Common myeloid progenitor, CD34-positive (primary cell): ENCODE measurements at regions not wholly inside any gene's neighbourhood (a gene's known extent, or its start where the extent isn't known, plus 50 kb on each side); places are given as distances from the start of the nearest gene placed in this dataset.

Source experiments
- CTCF ChIA-PET: fragments of 350-600 bp; sonication (Branson Sonifier 250); formaldehyde crosslinking; loops from one replicate; lab custom pipeline; 2021; ENCODE audit warnings: antibody characterized with exemption; lab: Charles Lee
- POLR2A ChIA-PET: fragments of 350-600 bp; sonication (Branson Sonifier 250); formaldehyde crosslinking; loops from one replicate; lab custom pipeline; 2021; ENCODE audit warnings: antibody characterized with exemption; lab: Charles Lee
- DNase-seq, 3 donors: peaks; one replicate each; pipeline versions ENCODE4 v3.0.0 to v3.0.0-alpha.2; 2013
- H3K27ac ChIP-seq, 2 experiments: 1 replicate in 1 of 2; 2 replicates in 1 of 2; pipeline ENCODE4 v1.7.0; 2013; ENCODE audit warnings: inconsistent platforms in 2 of 2, low read length in 2 of 2, mild to moderate bottlenecking in 2 of 2, low read depth in 1 of 2, moderate library complexity in 1 of 2; ENCODE audit not compliant: severe bottlenecking in 2 of 2, insufficient read depth in 1 of 2, poor library complexity in 1 of 2
- H3K27me3 ChIP-seq, 5 experiments: replicated peaks in 2 of 5; 1 replicate in 3 of 5; 2 replicates in 2 of 5; pipeline versions ENCODE4 v1.6.1 to v1.7.0; 2013; ENCODE audit warnings: low read length in 4 of 5, mild to moderate bottlenecking in 2 of 5, moderate library complexity in 2 of 5, inconsistent platforms in 1 of 5; ENCODE audit not compliant: insufficient read depth in 5 of 5, control insufficient read depth in 4 of 5
- H3K36me3 ChIP-seq, 4 experiments: 1 replicate in 2 of 4; 2 replicates in 2 of 4; pipeline versions ENCODE4 v1.6.1 to v1.7.0; 2013; ENCODE audit warnings: low read length in 3 of 4, control low read depth in 1 of 4, mild to moderate bottlenecking in 1 of 4; ENCODE audit not compliant: control insufficient read depth in 4 of 4, insufficient read depth in 4 of 4
- H3K4me1 ChIP-seq, 4 experiments: 1 replicate in 3 of 4; 2 replicates in 1 of 4; pipeline versions ENCODE4 v1.6.1 to v1.7.1; 2013; ENCODE audit warnings: low read length in 3 of 4, mild to moderate bottlenecking in 3 of 4, control low read depth in 1 of 4, inconsistent platforms in 1 of 4, moderate library complexity in 1 of 4; ENCODE audit not compliant: control insufficient read depth in 4 of 4, insufficient read depth in 4 of 4; ENCODE audit errors: control extremely low read depth in 1 of 4
- H3K4me3 ChIP-seq, 7 experiments: 1 replicate in 4 of 7; 2 replicates in 3 of 7; pipeline versions ENCODE4 v1.5.1 to v1.7.0; 2013; ENCODE audit warnings: mild to moderate bottlenecking in 7 of 7, low read length in 6 of 7, moderate library complexity in 6 of 7, inconsistent platforms in 2 of 7, low read depth in 2 of 7, control low read depth in 1 of 7; ENCODE audit not compliant: insufficient read depth in 4 of 7, control insufficient read depth in 1 of 7; ENCODE audit errors: extremely low read depth in 1 of 7
- H3K9me3 ChIP-seq, 5 experiments: 1 replicate in 4 of 5; 2 replicates in 1 of 5; pipeline versions ENCODE4 v1.6.1 to v1.7.1; 2013; ENCODE audit warnings: low read length in 4 of 5, mild to moderate bottlenecking in 2 of 5, inconsistent platforms in 1 of 5, low read depth in 1 of 5, moderate library complexity in 1 of 5; ENCODE audit not compliant: control insufficient read depth in 4 of 5, insufficient read depth in 2 of 5; ENCODE audit errors: control extremely low read depth in 1 of 5
- WGBS: methylation state at CpG from one replicate; pipeline ENCODE4 v1.1.5; 2013; ENCODE audit not compliant: insufficient coverage; 5-methylcytosine and 5-hydroxymethylcytosine counted together

DNA sequence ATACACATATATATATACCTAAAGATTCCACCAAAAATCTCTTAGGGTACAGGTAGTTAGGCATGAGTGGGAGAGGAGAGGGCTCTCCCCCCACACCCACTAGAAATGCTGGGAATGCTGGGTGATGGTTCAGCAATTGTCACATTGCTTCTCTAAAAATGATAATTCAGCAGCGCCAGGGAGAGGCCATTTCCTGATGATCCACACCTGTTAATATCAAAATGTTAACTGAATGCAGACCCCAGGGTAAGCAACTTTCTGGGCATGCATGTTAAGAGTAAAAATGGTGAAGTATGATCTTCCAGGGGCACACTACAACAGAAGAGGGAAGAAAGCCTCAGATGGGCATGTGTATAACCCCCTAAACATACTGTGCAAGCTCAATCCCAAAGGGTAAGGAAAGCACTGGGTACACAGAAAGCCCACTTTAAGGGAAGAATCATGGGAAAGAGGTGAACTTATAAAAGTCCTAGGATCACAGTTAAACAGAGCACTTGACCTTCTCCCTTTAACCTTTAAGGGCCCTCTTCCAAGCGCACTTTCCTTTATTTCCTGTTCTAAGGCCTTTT is 67.6 kb upstream of the GNAZ start:
- no CpG with 5 or more reads among the region's 2 CpGs for WGBS
- no peak for DNase-seq
- Histone ChIP-seq H3K27me3 (peaks cover 0 to 4% (median 0%) of the 10 kb centered on the region in 5 experiments), H3K4me3 (no peak overlapping the region), H3K27ac (no peak overlapping the region), H3K9me3 (peaks cover 0 to 6% (median under 1%) of the 10 kb centered on the region in 5 experiments), H3K4me1 (no peaks in the 10 kb centered on the region), H3K36me3 (no peaks in the 10 kb centered on the region)
- ChIA-PET POLR2A (no interaction called here), CTCF (no interaction called here)

DNA sequence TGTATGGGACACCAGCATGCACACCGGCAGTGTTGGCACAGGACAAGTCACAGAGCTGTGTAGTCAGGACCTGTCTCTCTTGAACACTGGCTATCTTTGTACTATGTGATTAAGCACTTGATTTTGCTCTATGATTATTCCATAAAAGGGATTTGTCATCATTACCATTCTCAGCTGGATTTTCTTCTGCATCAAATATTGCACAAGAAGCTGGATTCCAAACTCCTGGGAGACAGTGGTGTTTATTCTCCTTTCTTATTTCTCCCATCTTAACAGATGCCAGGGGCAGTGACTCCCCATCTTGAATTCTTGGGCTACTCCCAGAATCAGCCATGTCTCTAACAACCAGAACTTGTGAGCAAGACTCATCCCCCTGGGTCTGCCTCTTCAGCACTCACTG is 62.5 kb upstream of the GNAZ start:
- Histone ChIP-seq H3K36me3 (no peaks in the 10 kb centered on the region), H3K4me3 (no peak overlapping the region), H3K27ac (no peak overlapping the region), H3K4me1 (no peaks in the 10 kb centered on the region), H3K27me3 (peaks cover 0 to 7% (median 0%) of the 10 kb centered on the region in 5 experiments), H3K9me3 (no peaks in the 10 kb centered on the region)
- WGBS, result 93% methylated on average over 1 of the region's 1 CpG
- CTCF ChIA-PET, result interaction anchor here (1.6 kb wide), 1 partner anchor 51 kb away, joined by 4 read pairs; no protein-coding TSS in a partner anchor
- POLR2A ChIA-PET, result no interaction called here
- no peak for DNase-seq

- Histone ChIP-seq H3K4me1 (no peaks in the 10 kb centered on the region), H3K27ac (no peak overlapping the region), H3K27me3 (peaks cover 0 to 6% (median 0%) of the 10 kb centered on the region in 5 experiments), H3K36me3 (no peaks in the 10 kb centered on the region), H3K9me3 (no peaks in the 10 kb centered on the region), H3K4me3 (no peak overlapping the region)
- WGBS, result 100% methylated on average over 1 of the region's 2 CpGs
- ChIA-PET POLR2A (no interaction called here), CTCF (no interaction called here)
- no peak for DNase-seq
Observed at GRCh38 chr22:23008896-23009295, 61.4 kb upstream of the GNAZ start.
